Nephron progenitor cell (in vitro differentiated cells): ENCODE measurements at regions not wholly inside any gene's neighbourhood (a gene's known extent, or its start where the extent isn't known, plus 50 kb on each side); places are given as distances from the start of the nearest gene placed in this dataset.

Source experiments
- DNase-seq: peaks from one replicate; pipeline ENCODE4 v3.0.0; 2021
- H3K27ac Mint-ChIP-seq: 2 replicates; pipeline ENCODE4 v1.8.0; 2021; ENCODE audit warnings: mild to moderate bottlenecking, moderate library complexity, mixed read lengths
- H3K27me3 Mint-ChIP-seq: 2 replicates; pipeline ENCODE4 v1.8.0; 2021; ENCODE audit warnings: mild to moderate bottlenecking, low read depth, mixed read lengths; ENCODE audit not compliant: poor library complexity
- H3K36me3 Mint-ChIP-seq: 2 replicates; pipeline ENCODE4 v1.8.0; 2021; ENCODE audit warnings: low read depth, mixed read lengths
- H3K4me1 Mint-ChIP-seq: 2 replicates; pipeline ENCODE4 v1.8.0; 2021; ENCODE audit warnings: mixed read lengths
- H3K4me3 Mint-ChIP-seq: 2 replicates; pipeline ENCODE4 v1.8.0; 2021; ENCODE audit warnings: mild to moderate bottlenecking, moderate library complexity, mixed read lengths
- H3K9me3 Mint-ChIP-seq: 2 replicates; pipeline ENCODE4 v1.8.0; 2021; ENCODE audit warnings: mild to moderate bottlenecking, moderate library complexity, mixed read lengths
- TF ChIP-seq, protein P1 (sequence below): fragments of 200-600 bp; sonication (generic); IDR thresholded peaks from 2 replicates; pipeline ENCODE4 v1.5.0; 2021; ENCODE audit warnings: antibody characterized with exemption

DNA sequence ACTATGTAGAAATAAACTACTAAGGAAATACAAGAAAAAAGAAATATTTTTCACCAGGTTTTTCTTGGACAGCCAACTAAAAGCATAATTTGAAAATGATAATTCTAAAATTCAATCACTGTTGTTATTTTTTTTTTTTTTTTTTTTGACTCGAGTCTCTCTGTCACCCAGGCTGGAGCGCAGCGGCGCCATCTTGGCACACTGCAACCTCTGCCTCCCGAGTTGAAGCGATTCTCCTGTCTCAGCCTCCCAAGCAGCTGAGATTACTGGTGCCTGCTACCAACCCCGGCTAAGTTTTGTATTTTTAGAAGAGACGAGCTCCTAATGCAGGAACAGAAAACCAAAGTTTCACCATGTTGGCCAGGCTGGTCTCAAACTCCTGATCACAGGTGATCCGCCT, 122.3 kb upstream of the UGT8 start:
- Mint-ChIP-seq H3K4me3 (no peak overlapping the region), H3K27ac (no peak overlapping the region), H3K36me3 (no peaks in the 10 kb centered on the region), H3K9me3 (peaks cover 7% of the 10 kb centered on the region), H3K27me3 (no peaks in the 10 kb centered on the region), H3K4me1 (peaks cover 7% of the 10 kb centered on the region)
- no peak for DNase-seq
- TF ChIP-seq, protein P1, sequence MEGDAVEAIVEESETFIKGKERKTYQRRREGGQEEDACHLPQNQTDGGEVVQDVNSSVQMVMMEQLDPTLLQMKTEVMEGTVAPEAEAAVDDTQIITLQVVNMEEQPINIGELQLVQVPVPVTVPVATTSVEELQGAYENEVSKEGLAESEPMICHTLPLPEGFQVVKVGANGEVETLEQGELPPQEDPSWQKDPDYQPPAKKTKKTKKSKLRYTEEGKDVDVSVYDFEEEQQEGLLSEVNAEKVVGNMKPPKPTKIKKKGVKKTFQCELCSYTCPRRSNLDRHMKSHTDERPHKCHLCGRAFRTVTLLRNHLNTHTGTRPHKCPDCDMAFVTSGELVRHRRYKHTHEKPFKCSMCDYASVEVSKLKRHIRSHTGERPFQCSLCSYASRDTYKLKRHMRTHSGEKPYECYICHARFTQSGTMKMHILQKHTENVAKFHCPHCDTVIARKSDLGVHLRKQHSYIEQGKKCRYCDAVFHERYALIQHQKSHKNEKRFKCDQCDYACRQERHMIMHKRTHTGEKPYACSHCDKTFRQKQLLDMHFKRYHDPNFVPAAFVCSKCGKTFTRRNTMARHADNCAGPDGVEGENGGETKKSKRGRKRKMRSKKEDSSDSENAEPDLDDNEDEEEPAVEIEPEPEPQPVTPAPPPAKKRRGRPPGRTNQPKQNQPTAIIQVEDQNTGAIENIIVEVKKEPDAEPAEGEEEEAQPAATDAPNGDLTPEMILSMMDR, result no peak

DNA sequence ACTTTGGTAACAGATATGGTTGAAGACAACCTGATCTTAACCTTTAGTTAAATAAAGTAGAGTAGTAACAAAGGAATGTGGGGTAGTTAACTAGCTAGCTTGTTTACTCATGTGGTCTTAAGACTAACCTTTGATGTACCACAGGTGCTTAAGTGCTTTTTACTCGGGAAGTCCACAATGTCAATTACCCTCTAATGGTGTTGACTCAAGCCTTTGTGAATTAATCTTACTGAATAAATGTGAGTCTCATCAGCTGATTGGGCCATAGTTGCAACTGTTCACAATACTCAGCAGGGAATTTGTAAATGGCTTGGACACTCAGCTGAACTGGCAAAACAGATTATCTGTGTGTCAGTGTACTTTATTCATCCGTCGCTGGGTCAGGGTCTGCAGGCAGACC, 119.0 kb upstream of the UGT8 start:
- Mint-ChIP-seq H3K4me3 (no peak overlapping the region), H3K4me1 (peaks cover 10% of the 10 kb centered on the region), H3K36me3 (no peaks in the 10 kb centered on the region), H3K27me3 (no peaks in the 10 kb centered on the region), H3K9me3 (peaks cover 8% of the 10 kb centered on the region), H3K27ac (no peak overlapping the region)
- TF ChIP-seq, protein P1, result no peak
- no peak for DNase-seq

DNA sequence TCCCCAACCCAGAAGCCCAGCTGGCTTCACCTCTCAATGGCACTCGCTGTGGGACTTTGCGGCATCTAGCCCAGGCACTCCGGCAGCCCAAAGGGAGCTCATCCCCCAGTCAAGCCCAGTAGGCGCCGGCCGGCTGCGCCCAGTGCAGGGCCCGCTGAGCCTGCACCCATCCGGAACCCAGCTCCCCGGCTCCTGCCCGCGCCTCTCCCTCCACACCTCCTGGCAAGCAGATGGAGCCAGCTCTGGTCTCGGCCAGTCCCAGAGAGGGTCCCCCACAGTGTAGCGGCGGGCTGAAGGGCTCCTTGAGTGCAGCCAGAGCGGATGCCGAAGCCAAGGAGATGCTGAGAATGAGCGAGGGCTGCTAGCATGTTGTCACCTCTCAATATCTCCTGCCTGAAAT, 116.8 kb upstream of the UGT8 start:
- no peaks in the 10 kb centered on the region for H3K36me3 Mint-ChIP-seq
- H3K27me3 Mint-ChIP-seq, result no peaks in the 10 kb centered on the region
- DNase-seq, result no peak
- H3K27ac Mint-ChIP-seq, result no peak overlapping the region
- no peak overlapping the region for H3K4me3 Mint-ChIP-seq
- TF ChIP-seq, protein P1, result no peak
- peaks cover 8% of the 10 kb centered on the region for H3K9me3 Mint-ChIP-seq
- H3K4me1 Mint-ChIP-seq, result peaks cover 21% of the 10 kb centered on the region

DNA sequence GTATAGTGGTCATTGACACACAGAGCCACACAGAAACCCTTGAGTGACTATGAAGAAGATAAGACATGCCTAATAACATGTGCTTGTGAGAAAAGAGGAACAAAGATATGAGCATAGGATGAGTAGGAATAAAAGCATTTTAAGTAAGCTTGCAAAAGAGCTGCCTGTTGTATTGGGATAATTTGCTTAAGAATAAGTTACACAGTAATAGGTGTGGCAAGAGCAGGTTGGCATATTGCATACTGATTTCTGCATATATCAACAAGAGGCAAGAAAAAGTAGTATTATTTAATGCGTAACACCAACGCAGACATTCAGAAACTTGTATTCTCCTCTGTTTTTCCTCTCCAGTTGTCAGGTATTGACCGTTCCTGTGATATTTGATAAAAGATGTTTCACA, 111.5 kb upstream of the UGT8 start:
- TF ChIP-seq, protein P1, result no peak
- Mint-ChIP-seq H3K9me3 (no peaks in the 10 kb centered on the region), H3K4me3 (no peak overlapping the region), H3K4me1 (peaks cover 14% of the 10 kb centered on the region), H3K27ac (no peak overlapping the region), H3K27me3 (no peaks in the 10 kb centered on the region), H3K36me3 (no peaks in the 10 kb centered on the region)
- no peak for DNase-seq

DNA sequence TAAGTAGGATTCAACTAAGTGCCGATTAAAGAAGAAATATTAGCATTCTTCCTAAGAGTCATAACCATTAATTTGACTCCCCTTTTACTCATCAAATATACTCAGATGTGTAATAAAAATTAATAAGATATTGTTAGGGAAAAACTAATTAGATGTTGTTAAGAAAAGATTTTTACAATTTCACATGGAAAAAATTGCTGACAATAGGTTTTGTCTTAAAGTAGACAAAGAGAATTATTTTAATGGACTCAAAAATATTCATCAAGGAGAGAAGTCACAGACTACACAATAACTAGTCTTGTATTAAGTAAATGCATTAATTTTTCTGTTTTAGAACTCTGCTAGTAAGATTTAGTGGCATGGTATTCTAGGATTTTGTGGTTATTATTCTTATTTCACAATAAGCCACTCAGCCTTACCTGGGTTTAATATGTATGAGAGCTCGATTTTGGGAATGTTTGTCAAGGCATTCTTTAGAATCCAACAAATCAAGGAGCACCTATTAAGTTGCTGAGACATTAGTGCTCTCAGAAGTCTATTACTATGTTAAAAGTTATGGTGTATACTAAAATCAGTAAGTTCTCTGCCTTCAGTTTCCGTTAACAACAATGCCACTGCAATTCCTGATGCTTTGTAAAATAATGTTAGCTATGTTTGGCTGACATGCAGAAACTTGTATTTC, 110.2 kb upstream of the UGT8 start:
- Mint-ChIP-seq H3K27me3 (no peaks in the 10 kb centered on the region), H3K4me3 (no peak overlapping the region), H3K36me3 (peaks cover under 1% of the 10 kb centered on the region), H3K4me1 (peaks cover 14% of the 10 kb centered on the region), H3K9me3 (no peaks in the 10 kb centered on the region), H3K27ac (no peak overlapping the region)
- TF ChIP-seq, protein P1, result no peak
- DNase-seq, result no peak

DNA sequence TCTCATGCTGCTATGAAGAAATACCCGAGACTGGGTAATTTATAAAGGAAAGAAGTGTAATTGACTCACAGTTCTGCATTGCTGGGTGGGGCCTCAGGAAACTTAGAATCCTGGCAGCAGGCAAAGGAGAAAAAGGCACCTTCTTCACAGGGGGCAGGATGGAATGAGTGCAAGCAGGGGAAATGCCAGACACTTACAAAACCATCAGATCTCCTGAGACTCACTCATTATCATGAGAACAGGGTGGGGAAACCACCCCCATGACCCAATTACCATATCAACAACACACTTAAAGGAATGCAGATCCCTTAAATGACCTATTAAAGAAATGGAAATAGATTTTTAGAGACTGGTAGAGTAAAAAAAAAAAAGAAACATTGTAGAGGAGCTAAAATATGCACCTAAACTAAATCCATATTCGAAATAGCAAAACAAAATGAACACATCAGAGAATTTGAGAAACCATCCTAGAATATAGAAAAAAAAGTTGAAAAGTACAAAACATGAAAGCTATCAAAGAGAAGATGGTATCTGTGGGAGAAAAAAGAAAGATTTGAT, 104.3 kb upstream of the UGT8 start:
- Mint-ChIP-seq H3K36me3 (peaks cover 5% of the 10 kb centered on the region), H3K9me3 (no peaks in the 10 kb centered on the region)
- TF ChIP-seq, protein P1, result no peak

More for the DNA sequence above, 104.3 kb upstream of the UGT8 start:
- no peak overlapping the region for H3K27ac Mint-ChIP-seq
- no peak overlapping the region for H3K4me3 Mint-ChIP-seq
- H3K4me1 Mint-ChIP-seq, result peaks cover 6% of the 10 kb centered on the region
- H3K27me3 Mint-ChIP-seq, result no peaks in the 10 kb centered on the region
- DNase-seq, result no peak
